GM12878 (cell line): ENCODE measurements at regions not wholly inside any gene's neighbourhood (a gene's known extent, or its start where the extent isn't known, plus 50 kb on each side); places are given as distances from the start of the nearest gene placed in this dataset.

Source experiments
- ATAC-seq: fragments of 200-7000 bp; cut with Tn5 transposase; 3 replicates; pipeline ENCODE4 v1.9.1; 2020; ENCODE audit warnings: mild to moderate bottlenecking, moderate library complexity
- BruUV-seq: library from RNA; stranded (reverse); fragments of 400-500 nt; replicated peaks from 2 replicates; lab custom pipeline; 2021; lab: Mats Ljungman, UMichigan
- CTCF ChIA-PET: fragments of 300-600 bp; sonication (Branson Sonifier 250); formaldehyde crosslinking; extraction: SDS; loops from one replicate; lab custom pipeline; 2021; ENCODE audit warnings: inconsistent platforms; lab: Yijun Ruan, JAX
- POLR2A ChIA-PET: fragments of 350-600 bp; formaldehyde crosslinking; extraction: SDS; loops from one replicate; lab custom pipeline; 2021; ENCODE audit warnings: inconsistent platforms; lab: Charles Lee
- RAD21 ChIA-PET: fragments of 300-600 bp; sonication (Branson Sonifier 250); formaldehyde crosslinking; loops from one replicate; lab custom pipeline; 2023; ENCODE audit warnings: antibody characterized with exemption; ENCODE audit not compliant: unreplicated experiment; lab: Charles Lee
- SMC1A ChIA-PET: fragments of 300-600 bp; sonication (Branson Sonifier 250); formaldehyde crosslinking; loops from one replicate; lab custom pipeline; 2023; ENCODE audit not compliant: unreplicated experiment, uncharacterized antibody; lab: Charles Lee
- DNase-seq: peaks from one replicate; pipeline ENCODE4 v3.0.0-alpha.2; 2011; ENCODE audit warnings: low read depth, low spot score
- FAIRE-seq: peaks from 3 replicates; lab custom pipeline; 2011; peaks lifted over from hg19 to GRCh38; lab: Jason Lieb, UNC
- H2AFZ ChIP-seq: 2 replicates; pipeline ENCODE4 v1.6.0; 2011; ENCODE audit warnings: low read depth, low read length, control low read depth; ENCODE audit not compliant: control insufficient read depth
- H3K27ac ChIP-seq: 2 replicates; pipeline ENCODE4 v1.5.1; 2011; ENCODE audit warnings: control low read depth; ENCODE audit not compliant: control insufficient read depth, insufficient read depth
- H3K27me3 ChIP-seq, 2 experiments: replicated peaks in 1 of 2; 2 replicates each; pipeline versions ENCODE4 v1.6.0 to v1.6.1; 2011; ENCODE audit warnings: low read length in 1 of 2; ENCODE audit not compliant: control insufficient read depth in 2 of 2, insufficient read depth in 2 of 2
- H3K36me3 ChIP-seq, 2 experiments: 2 replicates each; pipeline ENCODE4 v1.5.1; 2011; ENCODE audit warnings: low read length in 1 of 2; ENCODE audit not compliant: control insufficient read depth in 2 of 2, insufficient read depth in 2 of 2
- H3K4me1 ChIP-seq: 2 replicates; pipeline ENCODE4 v1.6.1; 2011; ENCODE audit warnings: mild to moderate bottlenecking, low read length, moderate library complexity, mixed read lengths; ENCODE audit not compliant: control insufficient read depth, insufficient read depth
- H3K4me2 ChIP-seq: 2 replicates; pipeline ENCODE4 v1.6.0; 2011; ENCODE audit warnings: control low read depth; ENCODE audit not compliant: control insufficient read depth, insufficient read depth
- H3K4me3 ChIP-seq: fragments of 200-600 bp; sonication (generic); 2 replicates; pipeline ENCODE4 v1.5.1; 2016
- H3K79me2 ChIP-seq: 2 replicates; pipeline ENCODE4 v1.6.0; 2011; ENCODE audit warnings: low read length; ENCODE audit not compliant: control insufficient read depth, insufficient read depth
- H3K9ac ChIP-seq: 2 replicates; pipeline ENCODE4 v1.8.0; 2011; ENCODE audit warnings: low read length, control low read depth, mixed read lengths; ENCODE audit not compliant: control insufficient read depth, insufficient read depth
- H3K9me3 ChIP-seq: replicated peaks from 3 replicates; pipeline ENCODE4 v1.5.1; 2011; ENCODE audit warnings: mild to moderate bottlenecking, low read length; ENCODE audit not compliant: control insufficient read depth, insufficient read depth
- H4K20me1 ChIP-seq: 2 replicates; pipeline ENCODE4 v1.6.0; 2011; ENCODE audit not compliant: control insufficient read depth, insufficient read depth
- ATF7 ChIP-seq: fragments of 450-650 bp; IDR thresholded peaks from 2 replicates; pipeline ENCODE4 v1.6.1; 2016; ENCODE audit warnings: low read depth, mild to moderate bottlenecking
- BACH1 ChIP-seq: fragments of 450-650 bp; IDR thresholded peaks from 2 replicates; pipeline ENCODE4 v1.6.1; 2017; ENCODE audit warnings: mild to moderate bottlenecking, borderline replicate concordance
- E2F4 ChIP-seq: IDR thresholded peaks from 2 replicates; pipeline ENCODE4 v1.6.1; 2012; ENCODE audit warnings: low read depth, low read length, improper control_type of control experiment
- ESRRA ChIP-seq: IDR thresholded peaks from 2 replicates; pipeline ENCODE4 v1.6.1; 2012; ENCODE audit warnings: mild to moderate bottlenecking, low read length, improper control_type of control experiment
- FOXK2 ChIP-seq: fragments of 450-650 bp; IDR thresholded peaks from 2 replicates; pipeline ENCODE4 v1.6.1; 2017; ENCODE audit warnings: mild to moderate bottlenecking, moderate library complexity
- IKZF1 ChIP-seq: fragments of 450-650 bp; conservative IDR thresholded peaks from 2 replicates; pipeline ENCODE4 v1.6.1; 2017; ENCODE audit warnings: antibody characterized with exemption, mild to moderate bottlenecking
- MTA2 ChIP-seq: fragments of 450-650 bp; IDR thresholded peaks from 2 replicates; pipeline ENCODE4 v1.6.1; 2016; ENCODE audit warnings: low read depth, mild to moderate bottlenecking, moderate library complexity
- MYB ChIP-seq: fragments of 150-350 bp; IDR thresholded peaks from 2 replicates; pipeline ENCODE4 v1.6.1; 2014; ENCODE audit warnings: mild to moderate bottlenecking, low read depth, low read length, borderline replicate concordance
- NFIC ChIP-seq: IDR thresholded peaks from 2 replicates; pipeline ENCODE4 v1.6.1; 2012; ENCODE audit warnings: low read depth, mild to moderate bottlenecking, inconsistent platforms, low read length, moderate library complexity
- NR2C1 ChIP-seq: fragments of 450-650 bp; IDR thresholded peaks from 2 replicates; pipeline ENCODE4 v1.6.1; 2017; ENCODE audit warnings: antibody characterized with exemption, mild to moderate bottlenecking, moderate library complexity
- NR2F1 ChIP-seq: fragments of 450-650 bp; conservative IDR thresholded peaks from 2 replicates; pipeline ENCODE4 v1.6.1; 2017; ENCODE audit warnings: mild to moderate bottlenecking
- RBBP5 ChIP-seq: fragments of 200-600 bp; sonication (generic); conservative IDR thresholded peaks from 2 replicates; pipeline ENCODE4 v1.6.1; 2016
- TCF12 ChIP-seq: IDR thresholded peaks from 2 replicates; pipeline ENCODE4 v1.6.1; 2011; ENCODE audit warnings: low read depth, mild to moderate bottlenecking, low read length
- TCF3 ChIP-seq: IDR thresholded peaks from 2 replicates; pipeline ENCODE4 v1.6.1; 2012; ENCODE audit warnings: low read depth, mild to moderate bottlenecking, low read length, borderline replicate concordance; ENCODE audit not compliant: insufficient read depth
- WGBS: methylation state at CpG from one replicate; pipeline ENCODE4 v1.1.6; 2016; ENCODE audit warnings: low lambda C conversion rate; ENCODE audit not compliant: insufficient replicate concordance, insufficient coverage; ENCODE audit errors: missing lambda C conversion rate; 5-methylcytosine and 5-hydroxymethylcytosine counted together
- in situ Hi-C: fragments of 300-500 bp; cut with MboI; formaldehyde crosslinking; loops from 9 replicates; pipeline ENCODE4 v1.14.3; 2018; ENCODE audit warnings: mixed read lengths
- intact Hi-C: fragments of 100-400 bp; cut with micrococcal nuclease; formaldehyde crosslinking; loops from one replicate; pipeline ENCODE4 v1.14.2; 2022; ENCODE audit not compliant: unreplicated experiment
- TF ChIP-seq, protein P1 (sequence below): IDR thresholded peaks from 2 replicates; pipeline ENCODE4 v1.6.1; 2012; ENCODE audit warnings: improper control_type of control experiment, low read depth, low read length; ENCODE audit not compliant: insufficient replicate concordance

- TF ChIP-seq, protein P1, sequence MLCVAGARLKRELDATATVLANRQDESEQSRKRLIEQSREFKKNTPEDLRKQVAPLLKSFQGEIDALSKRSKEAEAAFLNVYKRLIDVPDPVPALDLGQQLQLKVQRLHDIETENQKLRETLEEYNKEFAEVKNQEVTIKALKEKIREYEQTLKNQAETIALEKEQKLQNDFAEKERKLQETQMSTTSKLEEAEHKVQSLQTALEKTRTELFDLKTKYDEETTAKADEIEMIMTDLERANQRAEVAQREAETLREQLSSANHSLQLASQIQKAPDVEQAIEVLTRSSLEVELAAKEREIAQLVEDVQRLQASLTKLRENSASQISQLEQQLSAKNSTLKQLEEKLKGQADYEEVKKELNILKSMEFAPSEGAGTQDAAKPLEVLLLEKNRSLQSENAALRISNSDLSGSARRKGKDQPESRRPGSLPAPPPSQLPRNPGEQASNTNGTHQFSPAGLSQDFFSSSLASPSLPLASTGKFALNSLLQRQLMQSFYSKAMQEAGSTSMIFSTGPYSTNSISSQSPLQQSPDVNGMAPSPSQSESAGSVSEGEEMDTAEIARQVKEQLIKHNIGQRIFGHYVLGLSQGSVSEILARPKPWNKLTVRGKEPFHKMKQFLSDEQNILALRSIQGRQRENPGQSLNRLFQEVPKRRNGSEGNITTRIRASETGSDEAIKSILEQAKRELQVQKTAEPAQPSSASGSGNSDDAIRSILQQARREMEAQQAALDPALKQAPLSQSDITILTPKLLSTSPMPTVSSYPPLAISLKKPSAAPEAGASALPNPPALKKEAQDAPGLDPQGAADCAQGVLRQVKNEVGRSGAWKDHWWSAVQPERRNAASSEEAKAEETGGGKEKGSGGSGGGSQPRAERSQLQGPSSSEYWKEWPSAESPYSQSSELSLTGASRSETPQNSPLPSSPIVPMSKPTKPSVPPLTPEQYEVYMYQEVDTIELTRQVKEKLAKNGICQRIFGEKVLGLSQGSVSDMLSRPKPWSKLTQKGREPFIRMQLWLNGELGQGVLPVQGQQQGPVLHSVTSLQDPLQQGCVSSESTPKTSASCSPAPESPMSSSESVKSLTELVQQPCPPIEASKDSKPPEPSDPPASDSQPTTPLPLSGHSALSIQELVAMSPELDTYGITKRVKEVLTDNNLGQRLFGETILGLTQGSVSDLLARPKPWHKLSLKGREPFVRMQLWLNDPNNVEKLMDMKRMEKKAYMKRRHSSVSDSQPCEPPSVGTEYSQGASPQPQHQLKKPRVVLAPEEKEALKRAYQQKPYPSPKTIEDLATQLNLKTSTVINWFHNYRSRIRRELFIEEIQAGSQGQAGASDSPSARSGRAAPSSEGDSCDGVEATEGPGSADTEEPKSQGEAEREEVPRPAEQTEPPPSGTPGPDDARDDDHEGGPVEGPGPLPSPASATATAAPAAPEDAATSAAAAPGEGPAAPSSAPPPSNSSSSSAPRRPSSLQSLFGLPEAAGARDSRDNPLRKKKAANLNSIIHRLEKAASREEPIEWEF, result no peak
- TF ChIP-seq ATF7 (no peak), TCF3 (no peak), MTA2 (no peak), IKZF1 (no peak)
Observed at GRCh38 chr15:62579842-62580241, 414.8 kb upstream of the C2CD4B start (continued).

- DNase-seq (no peak), ATAC-seq (no peak), FAIRE-seq (no peak)
- Histone ChIP-seq H3K9ac (no peak overlapping the region; the same call in 1 of the 2 replicates), H3K9me3 (no peaks in the 10 kb centered on the region), H3K79me2 (no peaks in the 10 kb centered on the region), H3K27me3 (no peaks in the 10 kb centered on the region; a peak in 1 of 4 replicates), H3K36me3 (no peaks in the 10 kb centered on the region), H2AFZ (no peak overlapping the region), H4K20me1 (no peaks in the 10 kb centered on the region), H3K4me3 (no peak overlapping the region), H3K4me1 (no peaks in the 10 kb centered on the region), H3K4me2 (no peak overlapping the region), H3K27ac (no peak overlapping the region)
- RAD21 ChIA-PET, result no interaction called here
- CTCF ChIA-PET, result interaction anchor here (0.7 kb wide), 1 partner anchor 754 kb away, joined by 3 read pairs; no protein-coding TSS in a partner anchor
- TF ChIP-seq MYB, result no peak
- TF ChIP-seq FOXK2, result no peak
- no peak for TF ChIP-seq ESRRA
- no peak for TF ChIP-seq E2F4
- no peak for TF ChIP-seq RBBP5
- no peak for TF ChIP-seq BACH1
- TF ChIP-seq NR2C1, result no peak
- TF ChIP-seq NFIC, result no peak
- no peak for TF ChIP-seq TCF12
- no peak for TF ChIP-seq NR2F1
- intact Hi-C loops (no loop called here), in situ Hi-C loops (no loop called here)
- SMC1A ChIA-PET, result no interaction called here
- no TSS peak for BruUV-seq
- 0% methylated on average over 2 of the region's 2 CpGs for WGBS
- POLR2A ChIA-PET, result no interaction called here
Observed at GRCh38 chr15:62582580-62582979, 417.5 kb upstream of the C2CD4B start.
